ACHN (cell line): ENCODE measurements at regions not wholly inside any gene's neighbourhood (a gene's known extent, or its start where the extent isn't known, plus 50 kb on each side); places are given as distances from the start of the nearest gene placed in this dataset.

Experiments used
- DNase-seq: peaks from one replicate; pipeline ENCODE4 v3.0.0-alpha.2; 2015
- in situ Hi-C: cut with HindIII; loops from 2 replicates; pipeline ENCODE4 v1.10.0; 2017; ENCODE audit warnings: low sequenced_read_pairs, low pct_ligation_motif_present, low pct_unique_long_range_greater_than_20kb

GRCh38 chr14:73784181-73784987 is 67.2 kb upstream of the PTGR2 start:
- in situ Hi-C loops = no loop called here
- no peak for DNase-seq

- DNase-seq = no peak
- in situ Hi-C loops = no loop called here
Observed at GRCh38 chr14:73783107-73783727, 68.4 kb upstream of the PTGR2 start.

- in situ Hi-C loops = no loop called here
- no peak for DNase-seq
Observed at GRCh38 chr14:73782623-73783022, 68.4 kb upstream of the PNMA1 start.

GRCh38 chr14:73780896-73781295 is 66.7 kb upstream of the PNMA1 start:
- no peak for DNase-seq
- in situ Hi-C loops = no loop called here

GRCh38 chr14:73780391-73780790 is 66.2 kb upstream of the PNMA1 start:
- no peak for DNase-seq
- in situ Hi-C loops = no loop called here

- no peak for DNase-seq
- in situ Hi-C loops = no loop called here
Observed at GRCh38 chr14:73778736-73779135, 64.6 kb upstream of the PNMA1 start.

- in situ Hi-C loops = no loop called here
Observed at GRCh38 chr14:73777420-73777819, 63.2 kb upstream of the PNMA1 start.

GRCh38 chr14:73776194-73776537 is 62.0 kb upstream of the PNMA1 start:
- DNase-seq = no peak
- in situ Hi-C loops = no loop called here

More at GRCh38 chr14:73777420-73777819, 63.2 kb upstream of the PNMA1 start:
- DNase-seq = no peak

GRCh38 chr14:73775339-73776193 is 61.4 kb upstream of the PNMA1 start:
- no peak for DNase-seq
- in situ Hi-C loops = no loop called here

- in situ Hi-C loops = no loop called here
- DNase-seq = no peak
Observed at GRCh38 chr14:73774671-73775070, 60.5 kb upstream of the PNMA1 start.

- DNase-seq = no peak
- in situ Hi-C loops = no loop called here
Observed at GRCh38 chr14:73774241-73774570, 60.0 kb upstream of the PNMA1 start.

GRCh38 chr14:73773441-73774240 is 59.5 kb upstream of the PNMA1 start:
- DNase-seq = no peak
- in situ Hi-C loops = no loop called here

GRCh38 chr14:73771848-73772638 is 57.9 kb upstream of the PNMA1 start:
- in situ Hi-C loops = no loop called here
- DNase-seq = no peak

- no peak for DNase-seq
- in situ Hi-C loops = no loop called here
Observed at GRCh38 chr14:73770977-73771847, 57.0 kb upstream of the PNMA1 start.

GRCh38 chr14:73768107-73768506 is 53.9 kb upstream of the PNMA1 start:
- DNase-seq = no peak
- in situ Hi-C loops = no loop called here

- DNase-seq = no peak
- in situ Hi-C loops = no loop called here
Observed at GRCh38 chr14:73764406-73765280, 50.5 kb upstream of the PNMA1 start.
